Fibroblast of villous mesenchyme (primary cell): ENCODE measurements at regions not wholly inside any gene's neighbourhood (a gene's known extent, or its start where the extent isn't known, plus 50 kb on each side); places are given as distances from the start of the nearest gene placed in this dataset.

Experiments
- DNase-seq: peaks from one replicate; pipeline ENCODE4 v3.0.0-alpha.2; 2010; ENCODE audit warnings: low read depth
- H3K4me3 ChIP-seq: 2 replicates; pipeline ENCODE4 v1.5.1; 2011; ENCODE audit warnings: low read depth, mild to moderate bottlenecking, low read length
- TF ChIP-seq, protein P1 (sequence below): IDR thresholded peaks from 2 replicates; pipeline ENCODE4 v1.5.1; 2012; ENCODE audit warnings: low read depth, mild to moderate bottlenecking, low read length; ENCODE audit not compliant: insufficient read depth

DNA sequence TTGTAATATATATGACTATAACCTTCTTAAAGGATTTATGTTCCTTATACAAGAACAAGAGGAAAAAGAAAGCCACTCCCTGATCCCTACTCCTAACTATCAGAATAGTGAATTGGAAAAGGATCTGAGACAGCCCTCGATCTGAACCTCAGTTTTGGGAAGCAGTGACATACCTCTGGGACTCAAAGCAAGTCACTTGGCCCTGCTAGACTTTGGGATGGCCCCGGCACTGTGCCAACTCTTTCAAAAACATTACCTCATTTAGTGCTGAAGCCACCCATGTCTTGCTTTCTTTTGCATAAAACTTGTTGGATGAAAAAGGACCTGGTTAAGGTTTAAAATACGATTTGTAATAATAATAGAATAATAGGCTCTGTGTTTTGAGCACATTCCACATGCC is 447.3 kb downstream of the FGF9 start:
- TF ChIP-seq, protein P1, sequence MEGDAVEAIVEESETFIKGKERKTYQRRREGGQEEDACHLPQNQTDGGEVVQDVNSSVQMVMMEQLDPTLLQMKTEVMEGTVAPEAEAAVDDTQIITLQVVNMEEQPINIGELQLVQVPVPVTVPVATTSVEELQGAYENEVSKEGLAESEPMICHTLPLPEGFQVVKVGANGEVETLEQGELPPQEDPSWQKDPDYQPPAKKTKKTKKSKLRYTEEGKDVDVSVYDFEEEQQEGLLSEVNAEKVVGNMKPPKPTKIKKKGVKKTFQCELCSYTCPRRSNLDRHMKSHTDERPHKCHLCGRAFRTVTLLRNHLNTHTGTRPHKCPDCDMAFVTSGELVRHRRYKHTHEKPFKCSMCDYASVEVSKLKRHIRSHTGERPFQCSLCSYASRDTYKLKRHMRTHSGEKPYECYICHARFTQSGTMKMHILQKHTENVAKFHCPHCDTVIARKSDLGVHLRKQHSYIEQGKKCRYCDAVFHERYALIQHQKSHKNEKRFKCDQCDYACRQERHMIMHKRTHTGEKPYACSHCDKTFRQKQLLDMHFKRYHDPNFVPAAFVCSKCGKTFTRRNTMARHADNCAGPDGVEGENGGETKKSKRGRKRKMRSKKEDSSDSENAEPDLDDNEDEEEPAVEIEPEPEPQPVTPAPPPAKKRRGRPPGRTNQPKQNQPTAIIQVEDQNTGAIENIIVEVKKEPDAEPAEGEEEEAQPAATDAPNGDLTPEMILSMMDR: no peak
- no peak overlapping the region for H3K4me3 ChIP-seq
- DNase-seq: no peak

DNA sequence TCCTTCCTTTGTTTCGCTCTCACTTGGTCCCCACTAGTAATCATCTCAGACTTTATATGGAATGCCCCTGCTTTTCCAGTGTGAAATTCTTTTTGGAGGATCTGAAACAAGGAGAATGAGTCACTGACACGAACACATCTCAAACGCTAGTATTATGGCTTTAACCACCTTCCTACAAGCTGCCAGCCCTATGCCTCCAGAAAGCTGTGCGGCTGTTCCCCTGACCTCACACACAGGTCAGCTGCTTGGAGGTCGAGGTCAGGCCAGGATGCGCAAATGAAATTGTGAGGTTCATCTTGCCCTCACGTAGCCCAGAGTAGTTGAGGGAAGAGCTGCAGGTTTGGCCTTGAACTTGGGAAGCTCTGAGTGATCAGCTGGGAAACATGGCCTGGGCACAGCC is 449.8 kb downstream of the FGF9 start:
- H3K4me3 ChIP-seq: no peak overlapping the region
- no peak for DNase-seq
- TF ChIP-seq, protein P1: no peak

DNA sequence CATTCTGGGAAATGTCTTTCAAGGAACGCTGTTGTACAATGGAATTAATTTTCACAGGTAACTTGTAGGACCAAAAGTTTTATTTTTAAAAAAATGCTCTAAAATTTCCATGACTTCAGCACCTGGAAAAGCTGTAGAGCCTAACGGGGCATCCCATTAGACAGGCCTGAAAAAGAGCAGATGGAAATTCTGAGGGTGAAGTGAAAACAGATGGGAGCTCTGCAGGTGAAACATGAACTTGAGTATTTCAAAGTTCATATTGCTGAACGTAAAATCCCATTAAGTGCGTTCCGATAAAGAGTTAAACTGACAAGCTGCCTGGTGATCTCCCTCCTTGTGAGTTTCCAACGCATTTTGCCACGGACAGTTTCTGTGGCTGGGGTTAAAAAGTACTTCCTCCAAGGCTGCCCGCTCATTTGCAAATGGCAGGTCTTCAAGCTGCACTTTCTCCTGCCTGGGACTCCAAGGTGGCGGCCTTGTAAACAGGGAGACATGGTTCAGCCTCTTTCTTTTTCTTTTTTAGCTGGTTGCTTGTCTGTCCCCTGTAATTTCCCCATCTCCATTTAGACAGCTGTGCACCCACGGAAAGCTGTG is 450.4 kb downstream of the FGF9 start:
- TF ChIP-seq, protein P1: no peak

GRCh38 chr13:22126433-22127021 is 455.7 kb downstream of the FGF9 start:
- H3K4me3 ChIP-seq: no peak overlapping the region
- no peak for DNase-seq
- TF ChIP-seq, protein P1: no peak

More for the DNA sequence above, 450.4 kb downstream of the FGF9 start:
- no peak for DNase-seq
- H3K4me3 ChIP-seq: no peak overlapping the region

GRCh38 chr13:22127277-22128164 is 456.6 kb downstream of the FGF9 start:
- DNase-seq: no peak
- no peak overlapping the region for H3K4me3 ChIP-seq
- TF ChIP-seq, protein P1: no peak

- DNase-seq: peak; percentile 16
- TF ChIP-seq, protein P1: no peak
- no peak overlapping the region for H3K4me3 ChIP-seq
Measured at GRCh38 chr13:22128441-22129408, 457.9 kb downstream of the FGF9 start.
